GM21737 (cell line): ENCODE measurements at regions not wholly inside any gene's neighbourhood (a gene's known extent, or its start where the extent isn't known, plus 50 kb on each side); places are given as distances from the start of the nearest gene placed in this dataset.

ENCODE experiments used
- ATAC-seq: cut with Tn5 transposase; IDR thresholded peaks from one replicate; pipeline ENCODE4 v1.9.1; 2021; ENCODE audit warnings: mild to moderate bottlenecking, moderate library complexity; ENCODE audit not compliant: unreplicated experiment

- ATAC-seq = no peak
Observed at GRCh38 chr4:32102896-32103295, 1382.7 kb downstream of the PCDH7 start.

GRCh38 chr4:32106767-32107166 lies 1386.6 kb downstream of the PCDH7 start:
- ATAC-seq = no peak

- no peak for ATAC-seq
Observed at GRCh38 chr4:32112891-32113290, 1392.7 kb downstream of the PCDH7 start.

- no peak for ATAC-seq
Observed at GRCh38 chr4:32117693-32118092, 1397.5 kb downstream of the PCDH7 start.

GRCh38 chr4:32119907-32120306 lies 1399.7 kb downstream of the PCDH7 start:
- ATAC-seq = no peak

- ATAC-seq = no peak
Observed at GRCh38 chr4:32128549-32128948, 1408.4 kb downstream of the PCDH7 start.

GRCh38 chr4:32129967-32130366 lies 1409.8 kb downstream of the PCDH7 start:
- ATAC-seq = no peak

- no peak for ATAC-seq
Observed at GRCh38 chr4:32133141-32133540, 1413.0 kb downstream of the PCDH7 start.

GRCh38 chr4:32133734-32134133 lies 1413.6 kb downstream of the PCDH7 start:
- ATAC-seq = no peak

GRCh38 chr4:32135642-32136041 lies 1415.5 kb downstream of the PCDH7 start:
- no peak for ATAC-seq

GRCh38 chr4:32136081-32136787 lies 1416.1 kb downstream of the PCDH7 start:
- ATAC-seq = no peak

- no peak for ATAC-seq
Observed at GRCh38 chr4:32140636-32141035, 1420.5 kb downstream of the PCDH7 start.

GRCh38 chr4:32142075-32142474 lies 1421.9 kb downstream of the PCDH7 start:
- no peak for ATAC-seq

- no peak for ATAC-seq
Observed at GRCh38 chr4:32145987-32146386, 1425.8 kb downstream of the PCDH7 start.

- no peak for ATAC-seq
Observed at GRCh38 chr4:32147446-32148085, 1427.4 kb downstream of the PCDH7 start.

- ATAC-seq = no peak
Observed at GRCh38 chr4:32148111-32148666, 1428.0 kb downstream of the PCDH7 start.

- no peak for ATAC-seq
Observed at GRCh38 chr4:32158961-32159360, 1438.8 kb downstream of the PCDH7 start.

GRCh38 chr4:32161392-32161791 lies 1441.2 kb downstream of the PCDH7 start:
- no peak for ATAC-seq

- ATAC-seq = no peak
Observed at GRCh38 chr4:32163125-32163524, 1443.0 kb downstream of the PCDH7 start.

- ATAC-seq = no peak
Observed at GRCh38 chr4:32169841-32170240, 1449.7 kb downstream of the PCDH7 start.

GRCh38 chr4:32172086-32172485 lies 1451.9 kb downstream of the PCDH7 start:
- ATAC-seq = no peak

GRCh38 chr4:32172761-32173160 lies 1452.6 kb downstream of the PCDH7 start:
- no peak for ATAC-seq
